Tibial nerve (tissue), 3 donors: ENCODE measurements at regions not wholly inside any gene's neighbourhood (a gene's known extent, or its start where the extent isn't known, plus 50 kb on each side); places are given as distances from the start of the nearest gene placed in this dataset.
"Not testable (repeated sequence)": the region's sequence is repeated elsewhere in the genome, so short reads cannot be mapped to it uniquely, and the experiment has no call there.

ENCODE experiments used
- CTCF ChIP-seq, 5 experiments: fragments of 200-600 bp in 3 of 5; fragments of 450-650 bp in 2 of 5; sonication (generic) in 3 of 5; IDR thresholded peaks; one replicate each; pipeline ENCODE4 v1.5.1; 2016 to 2019; ENCODE audit warnings: antibody characterized with exemption in 5 of 5, mild to moderate bottlenecking in 3 of 5, moderate library complexity in 2 of 5
- POLR2A ChIP-seq, 2 donors: fragments of 450-650 bp; IDR thresholded peaks; one replicate each; pipeline ENCODE4 v1.6.1; 2017; ENCODE audit warnings: antibody characterized with exemption in 2 of 2, mild to moderate bottlenecking in 2 of 2, moderate library complexity in 2 of 2

DNA sequence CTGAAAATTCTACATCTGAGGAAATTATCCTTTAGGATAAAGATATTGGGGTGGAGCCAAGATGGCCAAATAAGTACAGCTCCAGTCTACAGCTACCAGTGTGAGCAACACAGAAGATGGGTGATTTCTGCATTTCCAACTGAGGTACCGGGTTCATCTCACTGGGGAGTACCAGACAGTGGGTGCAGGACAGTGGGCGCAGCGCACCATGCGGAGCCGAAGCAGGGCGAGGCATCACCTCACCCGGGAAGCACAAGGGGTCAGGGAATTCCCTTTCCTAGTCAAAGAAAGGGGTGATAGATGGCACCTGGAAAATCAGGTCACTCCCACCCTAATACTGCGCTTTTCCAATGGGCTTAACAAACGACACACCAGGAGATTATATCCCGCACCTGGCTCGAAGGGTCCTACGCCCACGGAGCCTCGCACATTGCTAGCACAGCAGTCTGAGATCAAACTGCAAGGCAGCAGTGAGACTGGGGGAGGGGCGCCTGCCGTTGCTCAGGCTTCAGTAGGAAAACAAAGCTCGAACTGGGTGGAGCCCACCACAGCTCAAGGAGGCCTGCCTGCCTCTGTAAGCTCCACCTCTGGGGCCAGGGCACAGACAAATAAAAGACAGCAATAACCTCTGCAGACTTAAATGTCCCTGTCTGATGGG, 149.5 kb upstream of the KYNU start:
- not testable (repeated sequence) for TF ChIP-seq CTCF, POLR2A (IDR thresholded peaks at IDR 0.05)
